GM23338 (cell line): ENCODE measurements at regions not wholly inside any gene's neighbourhood (a gene's known extent, or its start where the extent isn't known, plus 50 kb on each side); places are given as distances from the start of the nearest gene placed in this dataset.

Experiments
- CTCF ChIP-seq, 2 experiments: fragments of 200-600 bp in 1 of 2; sonication (generic) in 1 of 2; conservative IDR thresholded peaks; 2 replicates each; pipeline versions ENCODE4 v1.5.1 to v1.6.1; 2016 to 2017; ENCODE audit warnings: antibody characterized with exemption in 2 of 2, low read depth in 2 of 2, mild to moderate bottlenecking in 2 of 2, moderate library complexity in 1 of 2
- EZH2 ChIP-seq: fragments of 200-600 bp; sonication (generic); IDR thresholded peaks from one replicate; pipeline ENCODE4 v1.8.0; 2017; ENCODE audit warnings: antibody characterized with exemption, mild to moderate bottlenecking, low read depth; ENCODE audit not compliant: unreplicated experiment
- EZH2phosphoT487 ChIP-seq: fragments of 200-600 bp; sonication (generic); IDR thresholded peaks from one replicate; pipeline ENCODE4 v1.8.1; 2018; ENCODE audit warnings: antibody characterized with exemption; ENCODE audit not compliant: unreplicated experiment
- JUNB ChIP-seq: IDR thresholded peaks from one replicate; pipeline ENCODE4 v1.6.1; 2016; ENCODE audit warnings: antibody characterized with exemption; ENCODE audit not compliant: unreplicated experiment
- NANOG ChIP-seq: IDR thresholded peaks from 2 replicates; pipeline ENCODE4 v1.6.1; 2016; ENCODE audit warnings: antibody characterized with exemption, borderline replicate concordance
- POLR2AphosphoS5 ChIP-seq: IDR thresholded peaks from 2 replicates; pipeline ENCODE4 v1.6.1; 2016; ENCODE audit warnings: antibody characterized with exemption, low read depth
- REST ChIP-seq: IDR thresholded peaks from one replicate; pipeline ENCODE4 v1.6.1; 2018; ENCODE audit warnings: antibody characterized with exemption; ENCODE audit not compliant: unreplicated experiment
- STAT1 ChIP-seq: IDR thresholded peaks from one replicate; pipeline ENCODE4 v1.6.1; 2016; ENCODE audit warnings: antibody characterized with exemption; ENCODE audit not compliant: unreplicated experiment
- ZNF331 ChIP-seq: fragments of 250-450 bp; sonication (Bioruptor Pico); IDR thresholded peaks from 2 replicates; pipeline ENCODE4 v1.5.0; 2020; ENCODE audit warnings: low read depth, mild to moderate bottlenecking, moderate library complexity
- TF ChIP-seq, protein P1 (sequence below): fragments of 250-450 bp; sonication (Bioruptor Pico); IDR thresholded peaks from 2 replicates; pipeline ENCODE4 v1.5.0; 2020; ENCODE audit warnings: mild to moderate bottlenecking, moderate library complexity

DNA sequence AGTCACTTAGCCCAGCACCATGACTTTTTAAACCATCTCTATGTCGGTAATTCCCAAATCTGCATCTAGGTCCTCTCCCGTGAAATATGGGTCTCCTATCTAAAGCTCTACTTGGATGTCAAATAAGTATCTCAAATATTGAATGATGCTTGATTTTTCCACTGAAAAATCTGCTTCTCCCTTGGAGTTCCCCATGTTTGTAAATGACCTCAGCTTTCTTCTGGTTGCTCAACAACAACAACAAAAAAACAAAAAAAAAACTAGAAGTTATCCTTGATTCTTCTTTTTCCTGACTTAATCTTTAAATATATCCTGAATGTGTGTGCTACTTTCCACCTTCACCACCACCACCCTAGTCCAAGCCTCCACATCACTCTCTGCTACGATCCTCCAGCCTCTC is 307.5 kb upstream of the UBE2E2 start:
- TF ChIP-seq CTCF (conservative IDR thresholded peaks at IDR 0.05; ENCODE audit: low read depth in 2 of 2), result no peak
- TF ChIP-seq EZH2, result no peak
- no peak for TF ChIP-seq STAT1
- TF ChIP-seq POLR2AphosphoS5, result no peak
- TF ChIP-seq REST, result no peak
- TF ChIP-seq JUNB, result no peak
- no peak for TF ChIP-seq EZH2phosphoT487
- no peak for TF ChIP-seq NANOG
- TF ChIP-seq, protein P1, sequence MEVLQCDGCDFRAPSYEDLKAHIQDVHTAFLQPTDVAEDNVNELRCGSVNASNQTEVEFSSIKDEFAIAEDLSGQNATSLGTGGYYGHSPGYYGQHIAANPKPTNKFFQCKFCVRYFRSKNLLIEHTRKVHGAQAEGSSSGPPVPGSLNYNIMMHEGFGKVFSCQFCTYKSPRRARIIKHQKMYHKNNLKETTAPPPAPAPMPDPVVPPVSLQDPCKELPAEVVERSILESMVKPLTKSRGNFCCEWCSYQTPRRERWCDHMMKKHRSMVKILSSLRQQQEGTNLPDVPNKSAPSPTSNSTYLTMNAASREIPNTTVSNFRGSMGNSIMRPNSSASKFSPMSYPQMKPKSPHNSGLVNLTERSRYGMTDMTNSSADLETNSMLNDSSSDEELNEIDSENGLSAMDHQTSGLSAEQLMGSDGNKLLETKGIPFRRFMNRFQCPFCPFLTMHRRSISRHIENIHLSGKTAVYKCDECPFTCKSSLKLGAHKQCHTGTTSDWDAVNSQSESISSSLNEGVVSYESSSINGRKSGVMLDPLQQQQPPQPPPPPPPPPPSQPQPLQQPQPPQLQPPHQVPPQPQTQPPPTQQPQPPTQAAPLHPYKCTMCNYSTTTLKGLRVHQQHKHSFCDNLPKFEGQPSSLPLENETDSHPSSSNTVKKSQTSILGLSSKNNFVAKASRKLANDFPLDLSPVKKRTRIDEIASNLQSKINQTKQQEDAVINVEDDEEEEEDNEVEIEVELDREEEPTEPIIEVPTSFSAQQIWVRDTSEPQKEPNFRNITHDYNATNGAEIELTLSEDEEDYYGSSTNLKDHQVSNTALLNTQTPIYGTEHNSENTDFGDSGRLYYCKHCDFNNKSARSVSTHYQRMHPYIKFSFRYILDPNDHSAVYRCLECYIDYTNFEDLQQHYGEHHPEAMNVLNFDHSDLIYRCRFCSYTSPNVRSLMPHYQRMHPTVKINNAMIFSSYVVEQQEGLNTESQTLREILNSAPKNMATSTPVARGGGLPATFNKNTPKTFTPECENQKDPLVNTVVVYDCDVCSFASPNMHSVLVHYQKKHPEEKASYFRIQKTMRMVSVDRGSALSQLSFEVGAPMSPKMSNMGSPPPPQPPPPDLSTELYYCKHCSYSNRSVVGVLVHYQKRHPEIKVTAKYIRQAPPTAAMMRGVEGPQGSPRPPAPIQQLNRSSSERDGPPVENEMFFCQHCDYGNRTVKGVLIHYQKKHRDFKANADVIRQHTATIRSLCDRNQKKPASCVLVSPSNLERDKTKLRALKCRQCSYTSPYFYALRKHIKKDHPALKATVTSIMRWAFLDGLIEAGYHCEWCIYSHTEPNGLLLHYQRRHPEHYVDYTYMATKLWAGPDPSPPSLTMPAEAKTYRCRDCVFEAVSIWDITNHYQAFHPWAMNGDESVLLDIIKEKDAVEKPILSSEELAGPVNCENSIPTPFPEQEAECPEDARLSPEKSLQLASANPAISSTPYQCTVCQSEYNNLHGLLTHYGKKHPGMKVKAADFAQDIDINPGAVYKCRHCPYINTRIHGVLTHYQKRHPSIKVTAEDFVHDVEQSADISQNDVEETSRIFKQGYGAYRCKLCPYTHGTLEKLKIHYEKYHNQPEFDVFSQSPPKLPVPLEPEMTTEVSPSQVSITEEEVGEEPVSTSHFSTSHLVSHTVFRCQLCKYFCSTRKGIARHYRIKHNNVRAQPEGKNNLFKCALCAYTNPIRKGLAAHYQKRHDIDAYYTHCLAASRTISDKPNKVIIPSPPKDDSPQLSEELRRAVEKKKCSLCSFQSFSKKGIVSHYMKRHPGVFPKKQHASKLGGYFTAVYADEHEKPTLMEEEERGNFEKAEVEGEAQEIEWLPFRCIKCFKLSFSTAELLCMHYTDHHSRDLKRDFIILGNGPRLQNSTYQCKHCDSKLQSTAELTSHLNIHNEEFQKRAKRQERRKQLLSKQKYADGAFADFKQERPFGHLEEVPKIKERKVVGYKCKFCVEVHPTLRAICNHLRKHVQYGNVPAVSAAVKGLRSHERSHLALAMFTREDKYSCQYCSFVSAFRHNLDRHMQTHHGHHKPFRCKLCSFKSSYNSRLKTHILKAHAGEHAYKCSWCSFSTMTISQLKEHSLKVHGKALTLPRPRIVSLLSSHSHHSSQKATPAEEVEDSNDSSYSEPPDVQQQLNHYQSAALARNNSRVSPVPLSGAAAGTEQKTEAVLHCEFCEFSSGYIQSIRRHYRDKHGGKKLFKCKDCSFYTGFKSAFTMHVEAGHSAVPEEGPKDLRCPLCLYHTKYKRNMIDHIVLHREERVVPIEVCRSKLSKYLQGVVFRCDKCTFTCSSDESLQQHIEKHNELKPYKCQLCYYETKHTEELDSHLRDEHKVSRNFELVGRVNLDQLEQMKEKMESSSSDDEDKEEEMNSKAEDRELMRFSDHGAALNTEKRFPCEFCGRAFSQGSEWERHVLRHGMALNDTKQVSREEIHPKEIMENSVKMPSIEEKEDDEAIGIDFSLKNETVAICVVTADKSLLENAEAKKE (CRISPR knock-in tag), result no peak
- TF ChIP-seq ZNF331, result no peak
